HG03066 (cell line): ENCODE measurements at regions not wholly inside any gene's neighbourhood (a gene's known extent, or its start where the extent isn't known, plus 50 kb on each side); places are given as distances from the start of the nearest gene placed in this dataset.

ENCODE experiments used
- ATAC-seq: cut with Tn5 transposase; IDR thresholded peaks from one replicate; pipeline ENCODE4 v1.9.1; 2021; ENCODE audit warnings: low read depth; ENCODE audit not compliant: unreplicated experiment

GRCh38 chr17:15177343-15177742 is 87.8 kb downstream of the PMP22 start:
- no peak for ATAC-seq

DNA sequence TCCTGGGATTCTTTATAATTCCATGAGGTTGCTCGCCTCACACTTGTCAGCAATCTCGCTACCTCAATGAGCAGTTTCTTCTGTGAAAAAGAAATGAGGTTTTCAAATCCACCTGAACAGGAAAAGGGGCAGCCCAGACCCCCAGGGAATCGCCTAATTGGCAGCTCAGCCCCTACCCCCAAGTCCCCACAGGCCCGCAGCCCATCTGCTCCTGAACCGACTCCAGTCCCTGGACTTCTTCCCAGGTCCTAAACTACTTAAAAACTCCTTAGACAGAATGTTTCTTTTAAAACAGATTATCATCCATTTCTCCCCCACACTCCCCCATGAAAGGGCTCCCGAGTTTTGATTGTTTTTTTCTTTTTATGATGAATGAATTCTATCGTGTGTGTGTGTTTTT is 89.8 kb downstream of the PMP22 start:
- ATAC-seq, result no peak

- ATAC-seq, result no peak
Observed at GRCh38 chr17:15171167-15172047, 93.7 kb downstream of the PMP22 start.

GRCh38 chr17:15169676-15170075 is 95.5 kb downstream of the PMP22 start:
- ATAC-seq, result no peak

DNA sequence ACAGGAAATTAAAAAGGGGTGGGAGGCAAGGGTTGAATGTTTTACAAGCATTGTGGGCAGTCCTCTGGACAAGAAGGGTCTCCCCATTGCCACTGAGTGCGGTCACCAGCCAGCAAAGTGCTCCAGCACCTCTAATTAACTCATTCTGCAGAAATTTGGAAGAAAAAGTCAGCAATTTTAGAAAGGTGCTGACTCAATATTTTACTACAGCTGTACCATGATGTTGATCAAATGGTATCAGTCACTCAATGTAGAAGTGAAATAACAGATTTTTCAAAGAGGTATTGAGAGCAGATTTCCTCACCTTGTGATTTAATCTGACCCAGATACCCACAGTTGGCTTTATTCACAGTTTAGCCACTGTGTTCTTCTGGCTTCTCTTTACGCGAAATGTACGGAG is 96.7 kb downstream of the PMP22 start:
- ATAC-seq, result no peak

DNA sequence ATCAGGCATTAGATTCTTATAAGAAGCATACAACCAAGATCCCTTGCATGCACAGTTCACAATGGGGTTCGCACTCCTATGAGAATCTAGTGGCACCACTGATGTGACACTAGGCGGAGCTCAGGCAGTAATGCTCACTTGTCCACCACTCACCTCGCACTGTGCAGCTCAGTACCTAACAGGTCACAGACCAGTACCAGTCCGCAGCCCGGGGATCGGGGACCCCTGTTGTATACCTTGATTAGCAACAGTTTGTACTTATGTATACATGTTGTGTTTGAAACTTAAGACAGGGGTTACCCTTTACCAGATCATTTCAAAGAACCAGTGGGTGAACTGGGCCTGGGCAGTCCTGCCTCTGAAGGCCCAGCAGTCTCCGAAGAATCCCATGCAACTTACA is 103.7 kb downstream of the PMP22 start:
- no peak for ATAC-seq

DNA sequence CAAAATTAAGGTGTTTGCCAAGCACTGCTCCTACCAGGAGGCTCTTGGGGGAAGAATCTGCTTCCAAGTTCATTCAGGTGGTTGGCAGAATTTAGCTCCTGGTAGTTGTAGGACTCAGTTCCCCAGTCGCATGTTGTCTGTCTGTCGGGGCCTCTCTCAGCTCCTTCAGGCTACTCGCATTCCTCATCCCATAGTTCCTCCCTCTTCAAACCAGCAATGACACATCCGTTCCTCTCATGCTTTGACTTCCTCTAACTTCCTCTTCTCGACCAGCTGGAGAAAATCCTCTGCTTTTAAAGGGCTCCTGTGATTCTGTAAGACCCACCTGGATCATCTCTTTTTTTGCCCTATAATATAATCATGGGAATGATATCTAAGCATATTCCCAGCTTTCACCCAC is 108.1 kb downstream of the PMP22 start:
- no peak for ATAC-seq

GRCh38 chr17:15154618-15155017 is 110.5 kb downstream of the PMP22 start:
- ATAC-seq, result no peak

- ATAC-seq, result no peak
Observed at GRCh38 chr17:15145621-15146020, 119.5 kb downstream of the PMP22 start.

DNA sequence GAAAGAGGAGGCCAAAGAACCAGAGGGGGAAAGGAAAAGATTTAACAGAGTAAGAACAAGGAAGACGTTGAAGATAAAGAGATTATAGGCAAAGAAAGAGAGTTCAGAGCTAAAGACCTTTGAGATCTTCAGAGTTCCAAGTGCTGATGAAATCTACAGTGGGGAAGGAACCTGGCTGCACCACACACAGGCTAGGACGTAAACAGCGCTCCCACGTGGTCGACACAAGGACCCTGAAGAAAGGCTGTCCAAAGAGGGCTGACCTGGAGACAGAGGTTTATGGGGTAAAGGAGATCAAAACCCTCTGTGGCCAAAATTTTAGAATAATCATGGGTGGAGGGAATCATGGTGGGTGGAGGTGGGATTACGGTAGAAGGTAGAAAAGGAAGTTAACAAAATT is 121.6 kb downstream of the PMP22 start:
- no peak for ATAC-seq

GRCh38 chr17:15134363-15134762 is 130.8 kb downstream of the PMP22 start:
- ATAC-seq, result no peak

DNA sequence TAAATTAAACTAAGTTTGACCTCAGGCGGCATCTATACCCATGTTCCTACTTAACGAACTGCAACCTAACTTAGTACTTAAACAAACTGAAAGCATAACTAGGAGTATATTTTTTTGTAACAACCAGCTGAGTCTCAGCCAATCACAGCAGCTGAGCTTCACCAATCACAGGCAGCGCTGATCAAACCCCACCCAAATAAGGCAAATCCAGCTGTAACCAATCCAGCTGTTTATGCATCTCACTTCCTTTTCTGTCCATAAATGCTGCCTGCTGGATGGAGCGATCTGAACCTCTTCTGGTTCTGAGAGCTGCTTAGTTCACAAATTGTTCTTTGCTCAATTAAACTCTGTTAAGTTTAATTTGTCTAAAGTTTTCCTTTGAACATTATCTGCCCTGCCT is 131.3 kb downstream of the PMP22 start:
- ATAC-seq, result no peak

DNA sequence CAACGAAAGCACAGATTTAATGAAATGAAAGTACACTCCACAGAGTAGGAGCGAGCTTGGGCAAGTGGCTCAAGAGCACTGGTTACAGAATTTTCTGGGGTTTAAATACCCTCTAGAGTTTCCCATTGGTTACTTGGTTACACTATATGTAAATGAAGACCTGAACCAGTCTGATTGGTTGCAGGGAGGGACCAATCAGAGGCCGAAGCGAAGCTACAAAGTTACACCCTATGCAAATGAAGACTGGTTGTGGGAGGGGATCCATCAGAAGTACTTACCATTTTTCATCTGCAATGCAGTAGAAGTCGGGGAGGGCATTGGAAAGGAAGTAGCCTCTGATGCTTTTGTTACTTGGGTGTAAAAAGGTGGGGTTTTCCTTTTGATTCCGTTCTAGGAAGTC is 132.0 kb downstream of the PMP22 start:
- no peak for ATAC-seq

GRCh38 chr17:15130426-15130825 is 134.7 kb downstream of the PMP22 start:
- ATAC-seq, result no peak

DNA sequence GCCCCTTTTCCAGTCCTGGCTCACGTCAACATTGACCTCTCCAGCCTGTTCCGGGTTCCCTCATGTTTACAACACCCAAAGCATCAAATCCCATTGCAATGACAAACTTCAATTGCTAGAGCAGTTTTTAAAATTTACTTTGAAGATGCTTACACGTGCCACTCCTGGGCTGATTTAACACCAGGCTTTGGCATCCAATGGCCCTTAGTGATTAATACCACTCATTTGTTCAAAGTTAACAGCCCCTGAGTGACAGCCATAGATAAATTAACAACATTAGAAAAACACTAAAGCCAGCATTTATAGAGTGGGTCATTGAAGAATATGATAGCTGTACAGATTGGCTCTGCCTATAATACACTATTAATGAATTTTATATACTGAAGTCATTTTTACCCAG is 135.1 kb downstream of the PMP22 start:
- no peak for ATAC-seq

- ATAC-seq, result no peak
Observed at GRCh38 chr17:15124746-15125145, 140.4 kb downstream of the PMP22 start.

DNA sequence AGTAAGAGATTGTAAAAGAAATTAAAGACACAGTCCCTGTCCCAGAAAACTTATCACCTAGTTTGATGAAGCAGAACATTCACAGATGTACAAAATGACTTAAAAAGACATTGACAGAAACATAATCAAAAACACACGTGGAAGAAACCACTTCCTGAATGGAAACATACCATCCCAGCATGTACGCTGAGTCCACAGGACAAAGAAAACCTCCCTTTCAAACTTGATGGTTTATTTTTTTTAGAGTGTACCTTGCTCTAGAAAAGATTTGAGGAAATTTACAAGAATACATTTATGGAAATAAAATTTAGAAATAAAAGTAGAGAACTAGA is 140.9 kb downstream of the PMP22 start:
- no peak for ATAC-seq

- no peak for ATAC-seq
Observed at GRCh38 chr17:15123593-15124263, 141.4 kb downstream of the PMP22 start.

DNA sequence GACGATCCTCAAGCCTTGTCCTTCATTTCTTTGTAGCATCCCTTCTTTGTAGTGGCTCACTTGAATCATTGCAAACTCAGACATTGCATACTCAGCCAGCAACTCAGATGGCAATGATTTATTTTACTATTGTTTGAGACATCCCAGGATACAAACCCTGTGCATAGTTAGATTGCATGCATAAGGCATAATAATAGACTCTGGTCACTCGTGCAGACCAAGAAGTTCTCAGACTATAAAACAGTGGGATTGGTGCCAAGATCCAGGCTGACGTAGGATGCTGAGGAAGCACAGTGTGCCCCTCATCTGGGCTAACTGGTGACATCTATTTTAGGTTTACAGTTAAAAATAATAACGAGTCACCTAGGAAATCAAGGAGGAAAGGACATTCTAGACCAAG is 142.3 kb downstream of the PMP22 start:
- no peak for ATAC-seq

DNA sequence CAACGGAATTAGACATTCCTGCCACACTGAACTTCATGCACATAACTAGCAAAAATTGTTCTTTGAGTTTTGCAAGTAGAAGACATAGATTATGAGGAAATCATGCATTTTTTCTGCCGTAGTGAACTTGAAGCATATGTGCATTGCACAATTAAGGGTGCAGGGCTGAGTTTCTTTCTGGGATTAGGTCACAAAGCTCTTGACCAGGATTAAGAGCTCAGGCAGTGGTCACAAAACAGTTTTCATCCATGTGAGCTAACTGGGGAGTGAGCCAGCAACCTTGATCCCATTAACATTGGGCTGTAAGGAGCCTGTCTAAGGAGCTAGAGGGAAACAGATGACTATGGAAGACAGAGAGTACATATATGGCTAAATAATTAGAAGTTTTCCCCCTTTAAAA is 143.7 kb downstream of the PMP22 start:
- no peak for ATAC-seq

- no peak for ATAC-seq
Observed at GRCh38 chr17:15119968-15120367, 145.2 kb downstream of the PMP22 start.

- ATAC-seq, result no peak
Observed at GRCh38 chr17:15117239-15117638, 147.9 kb downstream of the PMP22 start.
